HT-29 (cell line): ENCODE measurements at regions not wholly inside any gene's neighbourhood (a gene's known extent, or its start where the extent isn't known, plus 50 kb on each side); places are given as distances from the start of the nearest gene placed in this dataset.

ENCODE experiments used
- DNase-seq: peaks from one replicate; pipeline ENCODE4 v3.0.0-alpha.2; 2015; ENCODE audit warnings: low spot score

GRCh38 chr15:70447928-70448698 is 315.2 kb downstream of the UACA start:
- no peak for DNase-seq

GRCh38 chr15:70447521-70447920 is 315.8 kb downstream of the UACA start:
- no peak for DNase-seq

GRCh38 chr15:70447081-70447480 is 316.3 kb downstream of the UACA start:
- no peak for DNase-seq

GRCh38 chr15:70443486-70444273 is 319.7 kb downstream of the UACA start:
- DNase-seq, result no peak

GRCh38 chr15:70442616-70443321 is 320.6 kb downstream of the UACA start:
- no peak for DNase-seq

- no peak for DNase-seq
These were observed 321.1 kb downstream of the UACA start for GRCh38 chr15:70442211-70442610.

- DNase-seq, result no peak
These were observed 322.8 kb downstream of the UACA start for GRCh38 chr15:70440416-70441138.

GRCh38 chr15:70439880-70440279 is 323.5 kb downstream of the UACA start:
- no peak for DNase-seq

- no peak for DNase-seq
These were observed 324.0 kb downstream of the UACA start for GRCh38 chr15:70439304-70439877.

- DNase-seq, result no peak
These were observed 324.6 kb downstream of the UACA start for GRCh38 chr15:70438776-70439175.

GRCh38 chr15:70437882-70438451 is 325.4 kb downstream of the UACA start:
- no peak for DNase-seq

GRCh38 chr15:70437089-70437488 is 326.3 kb downstream of the UACA start:
- no peak for DNase-seq

GRCh38 chr15:70436428-70436827 is 326.9 kb downstream of the UACA start:
- no peak for DNase-seq

GRCh38 chr15:70435872-70436271 is 327.5 kb downstream of the UACA start:
- no peak for DNase-seq

- DNase-seq, result no peak
These were observed 328.0 kb downstream of the UACA start for GRCh38 chr15:70435369-70435768.

- DNase-seq, result no peak
These were observed 329.6 kb downstream of the UACA start for GRCh38 chr15:70433586-70434324.

GRCh38 chr15:70432924-70433495 is 330.3 kb downstream of the UACA start:
- DNase-seq, result no peak

- no peak for DNase-seq
These were observed 331.5 kb downstream of the UACA start for GRCh38 chr15:70431854-70432253.

- no peak for DNase-seq
These were observed 332.4 kb upstream of the TLE3 start for GRCh38 chr15:70430069-70430468.
